K562 (cell line): ENCODE measurements at regions not wholly inside any gene's neighbourhood (a gene's known extent, or its start where the extent isn't known, plus 50 kb on each side); places are given as distances from the start of the nearest gene placed in this dataset.

Experiments
- ATAC-seq: fragments of 200-7000 bp; cut with Tn5 transposase; 3 replicates; pipeline ENCODE4 v1.9.1; 2020; ENCODE audit warnings: moderate library complexity
- BruUV-seq: library from RNA; stranded (reverse); fragments of 400-500 nt; replicated peaks from 2 replicates; lab custom pipeline; 2021; lab: Mats Ljungman, UMichigan
- CTCF ChIA-PET: fragments of 300-600 bp; formaldehyde crosslinking; extraction: SDS; loops from one replicate; lab custom pipeline; 2021; ENCODE audit warnings: low intra/inter-chr PET ratio; lab: Yijun Ruan, JAX
- POLR2A ChIA-PET: fragments of 300-600, 350-650 bp; sonication (Branson Sonifier 250); formaldehyde crosslinking; extraction: SDS; loops from one replicate; lab custom pipeline; 2021; ENCODE audit warnings: antibody characterized with exemption, inconsistent platforms; lab: Yijun Ruan, JAX
- DNase-seq, 4 experiments: peaks; one replicate each; pipeline versions ENCODE4 v3.0.0 to v3.0.0-alpha.2; 2011 to 2018; ENCODE audit warnings: low spot score in 3 of 4, mixed read lengths in 3 of 4; ENCODE audit errors: extremely low read depth in 1 of 4
- FAIRE-seq: peaks from 2 replicates; lab custom pipeline; 2011; peaks lifted over from hg19 to GRCh38; lab: Jason Lieb, UNC
- H2AFZ ChIP-seq: 2 replicates; pipeline ENCODE4 v1.6.0; 2011; ENCODE audit warnings: low read depth, low read length, control low read depth, inconsistent platforms
- H3K27ac ChIP-seq: fragments of 200-600 bp; 3 replicates; pipeline ENCODE4 v1.8.0; 2011; ENCODE audit warnings: low read depth, mild to moderate bottlenecking, control low read depth, inconsistent platforms, low read length, moderate library complexity, mixed read lengths; ENCODE audit errors: extremely low read depth
- H3K27me3 ChIP-seq, 2 experiments: fragments of 300-600 bp in 1 of 2; 2 replicates in 1 of 2; 3 replicates in 1 of 2; pipeline versions ENCODE4 v1.6.0 to v1.8.0; 2011; ENCODE audit warnings: inconsistent platforms in 2 of 2, low read length in 2 of 2, mild to moderate bottlenecking in 1 of 2, mixed read lengths in 1 of 2, moderate library complexity in 1 of 2; ENCODE audit not compliant: control insufficient read depth in 2 of 2, insufficient read depth in 2 of 2
- H3K36me3 ChIP-seq: fragments of 300-600 bp; 3 replicates; pipeline ENCODE4 v1.8.0; 2011; ENCODE audit warnings: mild to moderate bottlenecking, low read length, inconsistent platforms; ENCODE audit not compliant: control insufficient read depth, insufficient read depth
- H3K4me1 ChIP-seq, 2 experiments: fragments of 200-600 bp in 1 of 2; replicated peaks in 1 of 2; 2 replicates in 1 of 2; 3 replicates in 1 of 2; pipeline versions ENCODE4 v1.5.1 to v1.8.0; 2011; ENCODE audit warnings: inconsistent platforms in 2 of 2, low read length in 2 of 2, mild to moderate bottlenecking in 1 of 2, mixed read lengths in 1 of 2, moderate library complexity in 1 of 2; ENCODE audit not compliant: control insufficient read depth in 2 of 2, insufficient read depth in 2 of 2
- H3K4me2 ChIP-seq: 2 replicates; pipeline ENCODE4 v1.6.1; 2011; ENCODE audit warnings: low read length, control low read depth, inconsistent platforms, mixed read lengths; ENCODE audit not compliant: insufficient read depth
- H3K4me3 ChIP-seq: fragments of 200-600 bp; sonication (generic), shearing (Covaris generic); 2 replicates; pipeline ENCODE4 v1.5.1; 2016; ENCODE audit warnings: control low read depth, inconsistent platforms
- H3K79me2 ChIP-seq: fragments of 200-600 bp; 3 replicates; pipeline ENCODE4 v1.8.0; 2011; ENCODE audit warnings: low read length, inconsistent platforms; ENCODE audit not compliant: control insufficient read depth, insufficient read depth
- H3K9ac ChIP-seq, 2 experiments: 2 replicates each; pipeline versions ENCODE4 v1.6.0 to v1.6.1; 2011; ENCODE audit warnings: low read depth in 2 of 2, low read length in 2 of 2, control low read depth in 1 of 2, inconsistent platforms in 1 of 2, mild to moderate bottlenecking in 1 of 2, mixed read lengths in 1 of 2; ENCODE audit not compliant: insufficient read depth in 1 of 2
- H3K9me1 ChIP-seq: one replicate; pipeline ENCODE4 v1.6.0; 2011; ENCODE audit warnings: inconsistent platforms, mild to moderate bottlenecking, low read length, moderate library complexity; ENCODE audit not compliant: control insufficient read depth, insufficient read depth
- H3K9me3 ChIP-seq: replicated peaks from 2 replicates; pipeline ENCODE4 v1.5.1; 2011; ENCODE audit warnings: low read depth, low read length, inconsistent platforms; ENCODE audit not compliant: control insufficient read depth, insufficient read depth
- H4K20me1 ChIP-seq: replicated peaks from 2 replicates; pipeline ENCODE4 v1.6.1; 2011; ENCODE audit warnings: low read length, inconsistent platforms, mixed read lengths; ENCODE audit not compliant: control insufficient read depth, insufficient read depth
- CBX2 ChIP-seq: fragments of 200-600 bp; sonication (generic); IDR thresholded peaks from one replicate; pipeline ENCODE4 v1.6.1; 2012; ENCODE audit warnings: mild to moderate bottlenecking, low read length, inconsistent platforms; ENCODE audit not compliant: insufficient read depth, poor library complexity, severe bottlenecking
- CEBPZ ChIP-seq: fragments of 150-350 bp; IDR thresholded peaks from 2 replicates; pipeline ENCODE4 v1.6.1; 2014; ENCODE audit warnings: low read depth, mild to moderate bottlenecking, low read length, borderline replicate concordance
- DDX20 ChIP-seq: fragments of 450-650 bp; IDR thresholded peaks from 2 replicates; pipeline ENCODE4 v1.6.1; 2016; ENCODE audit warnings: missing genetic modification characterization, low read depth, mild to moderate bottlenecking, missing compliant biosample characterization, moderate library complexity
- GTF2B ChIP-seq: IDR thresholded peaks from 2 replicates; pipeline ENCODE4 v1.6.1; 2011; ENCODE audit not compliant: insufficient read length; ENCODE audit errors: extremely low read depth
- HDAC1 ChIP-seq, 2 experiments: fragments of 450-650 bp; IDR thresholded peaks; 2 replicates each; pipeline ENCODE4 v1.6.1; 2016 to 2017; ENCODE audit warnings: inconsistent platforms in 1 of 2, mild to moderate bottlenecking in 1 of 2, moderate library complexity in 1 of 2
- HDAC8 ChIP-seq: fragments of 450-650 bp; IDR thresholded peaks from 2 replicates; pipeline ENCODE4 v1.6.1; 2016; ENCODE audit warnings: mild to moderate bottlenecking, missing genetic modification characterization, moderate library complexity, missing compliant biosample characterization
- HIVEP1 ChIP-seq: fragments of 250-450 bp; sonication (Bioruptor Pico); IDR thresholded peaks from 2 replicates; pipeline ENCODE4 v1.4.0; 2020; ENCODE audit warnings: mild to moderate bottlenecking
- JUND ChIP-seq, 2 experiments: IDR thresholded peaks; 2 replicates in 1 of 2; 3 replicates in 1 of 2; pipeline ENCODE4 v1.6.1; 2011; ENCODE audit warnings: borderline replicate concordance in 2 of 2, low read depth in 2 of 2, low read length in 2 of 2, improper control_type of control experiment in 1 of 2, missing biosample characterization in 1 of 2, missing genetic modification characterization in 1 of 2, missing genetic modification reagents in 1 of 2
- MEF2D ChIP-seq: conservative IDR thresholded peaks from 2 replicates; pipeline ENCODE4 v1.6.1; 2016; ENCODE audit warnings: low read depth, missing genetic modification characterization, missing compliant biosample characterization
- NCOR1 ChIP-seq: fragments of 450-650 bp; IDR thresholded peaks from 2 replicates; pipeline ENCODE4 v1.6.1; 2016; ENCODE audit warnings: mild to moderate bottlenecking, moderate library complexity
- NFE2L1 ChIP-seq: fragments of 450-650 bp; IDR thresholded peaks from 2 replicates; pipeline ENCODE4 v1.6.1; 2016; ENCODE audit warnings: missing genetic modification characterization, low read depth, mild to moderate bottlenecking, missing compliant biosample characterization, moderate library complexity, borderline replicate concordance
- TFE3 ChIP-seq: fragments of 450-650 bp; formaldehyde crosslinking; IDR thresholded peaks from 2 replicates; pipeline ENCODE4 v1.4.0; 2020; ENCODE audit warnings: mild to moderate bottlenecking, mixed read lengths
- XRCC3 ChIP-seq: fragments of 450-650 bp; IDR thresholded peaks from 2 replicates; pipeline ENCODE4 v1.6.1; 2017; ENCODE audit warnings: mild to moderate bottlenecking, moderate library complexity
- ZNF316 ChIP-seq: fragments of 450-650 bp; IDR thresholded peaks from 2 replicates; pipeline ENCODE4 v1.6.1; 2016
- WGBS: fragments of 100-300 bp; shearing (Covaris generic); methylation state at CpG from one replicate; pipeline ENCODE4 v1.1.6; 2016; ENCODE audit warnings: low coverage, mixed read lengths; ENCODE audit not compliant: insufficient coverage; ENCODE audit errors: missing lambda C conversion rate; 5-methylcytosine and 5-hydroxymethylcytosine counted together
- in situ Hi-C: fragments of 300-500 bp; cut with MboI; formaldehyde crosslinking; loops from 4 replicates; pipeline ENCODE4 v1.15.0; 2018; ENCODE audit warnings: inconsistent platforms, mixed read lengths
- intact Hi-C: fragments of 100-400 bp; cut with micrococcal nuclease; formaldehyde crosslinking; loops from 2 replicates; pipeline ENCODE4 v1.14.2; 2022

GRCh38 chr2:47653902-47654789, 83.4 kb upstream of the KCNK12 start:
- peak overlapping the region; percentile 65 for H2AFZ ChIP-seq
- H3K27ac ChIP-seq: no peak overlapping the region
- ChIA-PET CTCF (no interaction called here), POLR2A (interaction anchor here (1.0 kb wide), 1 partner anchor 11 kb away, joined by 3 read pairs; no protein-coding TSS in a partner anchor)
- H4K20me1 ChIP-seq: peaks cover 8% of the 10 kb centered on the region; the same call in 1 of the 2 replicates
- no peaks in the 10 kb centered on the region for H3K79me2 ChIP-seq
- peak; percentile 41 to 62 (median 48) for DNase-seq
- no peak overlapping the region for H3K4me3 ChIP-seq
- H3K36me3 ChIP-seq: no peaks in the 10 kb centered on the region
- intact Hi-C loops (no loop called here), in situ Hi-C loops (no loop called here)
- ATAC-seq: peak; percentile 94
- no TSS peak for BruUV-seq
- peak overlapping the region in 1 of 2 experiments; percentile 11; a peak in 2 of 4 replicates for H3K9ac ChIP-seq
- WGBS: 1% methylated on average over 20 of the region's 20 CpGs
- H3K9me3 ChIP-seq: no peaks in the 10 kb centered on the region
- FAIRE-seq: peak; percentile 93
- H3K4me1 ChIP-seq: peaks cover 0 to 9% of the 10 kb centered on the region in 2 experiments; a peak in 3 of 5 replicates
- H3K4me2 ChIP-seq: peak overlapping the region; percentile 63; the same call in 1 of the 2 replicates
- H3K9me1 ChIP-seq: peaks cover 3% of the 10 kb centered on the region
- peaks cover 18 to 72% of the 10 kb centered on the region in 2 experiments for H3K27me3 ChIP-seq
- peak; percentile 22; the same call in 1 of the 2 replicates for TF ChIP-seq HIVEP1 (CRISPR knock-in tag)
- TF ChIP-seq TFE3 (CRISPR knock-in tag): peak; percentile 50
- peak; percentile 89 for TF ChIP-seq HDAC8 (tag)
- TF ChIP-seq MEF2D (tag): peak; percentile 80
- peak; percentile 61 for TF ChIP-seq ZNF316
- peak; percentile 33; the same call in 1 of the 2 replicates for TF ChIP-seq NCOR1
- 0 out of 2 replicates have a peak, but pooled peaks have one; percentile 45 for TF ChIP-seq DDX20 (tag)
- no peak for TF ChIP-seq CEBPZ
- peak; percentile 48; the same call in 1 of the 2 replicates for TF ChIP-seq NFE2L1 (tag)
- TF ChIP-seq CBX2: no peak
- TF ChIP-seq HDAC1 (IDR thresholded peaks at IDR 0.05): no peak
- TF ChIP-seq XRCC3: no peak
- no peak for TF ChIP-seq JUND (IDR thresholded peaks at IDR 0.05; ENCODE audit: borderline replicate concordance, low read depth, low read length)
- peak; percentile 67; the same call in 2 of the 3 replicates for TF ChIP-seq JUND (tag; IDR thresholded peaks at IDR 0.05; ENCODE audit: borderline replicate concordance, low read depth, low read length)
- no peak for TF ChIP-seq GTF2B
